ENCODE measurements at regions not wholly inside any gene's neighbourhood (a gene's known extent, or its start where the extent isn't known, plus 50 kb on each side); places are given as distances from the start of the nearest gene placed in this dataset.
"Not testable (repeated sequence)": the region's sequence is repeated elsewhere in the genome, so short reads cannot be mapped to it uniquely, and the experiment has no call there.

GRCh38 chr2:183892315-183892941 is 705.9 kb upstream of the ZNF804A start:
- Histone ChIP-seq H3K9ac (ENCODE audit: low read length) (no peak overlapping the region), H3K9me3 (ENCODE audit: control insufficient read depth, insufficient read depth, low read depth, low read length) (peaks cover 21% of the 10 kb centered on the region), H3K4me1 (ENCODE audit: control insufficient read depth, insufficient read depth, low read length) (no peaks in the 10 kb centered on the region), H3K27ac (ENCODE audit: low read depth, low read length) (no peak overlapping the region), H3K27me3 (ENCODE audit: control insufficient read depth, insufficient read depth, low read length) (no peaks in the 10 kb centered on the region), H3K36me3 (ENCODE audit: control insufficient read depth, insufficient read depth, low read length) (no peaks in the 10 kb centered on the region), H3K4me3 (ENCODE audit: low read depth, low read length) (no peak overlapping the region)

DNA sequence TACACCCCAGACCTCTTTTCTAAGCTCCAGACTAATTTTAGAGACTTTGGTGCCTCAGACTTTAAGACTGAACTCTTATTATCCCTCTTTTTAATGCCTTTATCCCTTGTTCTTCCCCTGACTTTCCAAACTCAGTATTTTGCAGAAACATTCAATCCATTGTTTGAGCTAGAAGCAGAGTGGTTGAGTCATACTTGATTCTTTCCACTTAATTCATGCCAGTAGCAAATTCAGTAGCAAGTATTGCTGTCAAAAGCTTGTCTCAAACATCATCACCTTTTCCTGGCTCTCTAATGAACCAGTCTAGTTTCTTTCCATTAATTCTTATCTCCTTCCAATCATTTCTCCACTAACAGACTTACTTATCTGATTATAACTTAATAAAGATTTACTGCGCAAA is 699.7 kb upstream of the ZNF804A start:
- no peaks in the 10 kb centered on the region for H3K36me3 ChIP-seq (ENCODE audit: control insufficient read depth, insufficient read depth, low read length)
- H3K9me3 ChIP-seq (ENCODE audit: control insufficient read depth, insufficient read depth, low read depth, low read length): peaks cover 4% of the 10 kb centered on the region; the same call in 1 of the 2 replicates
- no peaks in the 10 kb centered on the region for H3K27me3 ChIP-seq (ENCODE audit: control insufficient read depth, insufficient read depth, low read length)
- H3K4me1 ChIP-seq (ENCODE audit: control insufficient read depth, insufficient read depth, low read length): no peaks in the 10 kb centered on the region
- no peak overlapping the region for H3K4me3 ChIP-seq (ENCODE audit: low read depth, low read length)
- no peak overlapping the region for H3K9ac ChIP-seq (ENCODE audit: low read length)
- H3K27ac ChIP-seq (ENCODE audit: low read depth, low read length): no peak overlapping the region

- Histone ChIP-seq H3K4me1 (ENCODE audit: control insufficient read depth, insufficient read depth, low read length) (no peaks in the 10 kb centered on the region), H3K9ac (ENCODE audit: low read length) (no peak overlapping the region), H3K27me3 (ENCODE audit: control insufficient read depth, insufficient read depth, low read length) (no peaks in the 10 kb centered on the region), H3K36me3 (ENCODE audit: control insufficient read depth, insufficient read depth, low read length) (no peaks in the 10 kb centered on the region), H3K9me3 (ENCODE audit: control insufficient read depth, insufficient read depth, low read depth, low read length) (no peaks in the 10 kb centered on the region; the same call in 1 of the 2 replicates), H3K4me3 (ENCODE audit: low read depth, low read length) (no peak overlapping the region), H3K27ac (ENCODE audit: low read depth, low read length) (no peak overlapping the region)
Observed at GRCh38 chr2:183901931-183902330, 696.4 kb upstream of the ZNF804A start.

DNA sequence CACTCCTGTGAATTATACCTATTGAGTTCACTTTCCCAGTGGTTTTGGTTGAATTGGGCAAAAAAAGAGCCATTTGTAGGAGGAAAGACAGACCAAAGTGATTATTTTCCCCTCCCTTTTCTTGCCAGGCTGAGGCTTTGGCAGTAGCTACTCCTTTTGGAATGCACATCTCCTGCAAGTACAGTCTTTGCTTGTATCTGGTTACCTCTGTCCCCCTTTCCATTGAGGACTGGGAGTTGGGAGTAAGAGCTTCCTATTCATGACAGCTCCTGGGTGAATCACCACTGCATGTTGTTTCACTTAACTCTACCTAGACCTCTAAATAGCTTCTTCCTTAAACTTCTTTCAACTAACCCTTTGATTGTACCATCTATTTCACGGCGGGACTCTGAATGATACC is 695.3 kb upstream of the ZNF804A start:
- Histone ChIP-seq H3K36me3 (ENCODE audit: control insufficient read depth, insufficient read depth, low read length) (no peaks in the 10 kb centered on the region), H3K9ac (ENCODE audit: low read length) (no peak overlapping the region), H3K27ac (ENCODE audit: low read depth, low read length) (no peak overlapping the region), H3K4me1 (ENCODE audit: control insufficient read depth, insufficient read depth, low read length) (no peaks in the 10 kb centered on the region), H3K4me3 (ENCODE audit: low read depth, low read length) (no peak overlapping the region), H3K9me3 (ENCODE audit: control insufficient read depth, insufficient read depth, low read depth, low read length) (no peaks in the 10 kb centered on the region; the same call in 1 of the 2 replicates), H3K27me3 (ENCODE audit: control insufficient read depth, insufficient read depth, low read length) (no peaks in the 10 kb centered on the region)

DNA sequence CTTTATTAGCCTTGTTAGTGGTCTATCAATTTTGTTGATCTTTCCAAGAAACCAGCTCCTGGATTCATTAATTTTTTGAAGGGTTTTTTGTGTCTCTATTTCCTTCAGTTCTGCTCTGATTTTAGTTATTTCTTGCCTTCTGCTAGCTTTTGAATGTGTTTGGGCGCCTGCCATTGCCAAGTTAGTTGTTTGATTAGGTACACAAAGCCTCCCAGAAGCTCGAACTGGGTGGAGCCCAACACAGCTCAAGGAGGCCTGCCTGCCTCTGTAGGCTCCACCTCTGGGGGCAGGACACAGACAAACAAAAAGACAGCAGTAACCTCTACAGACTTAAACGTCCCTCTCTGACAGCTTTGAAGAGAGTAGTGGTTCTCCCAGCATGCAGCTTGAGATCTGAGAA is 682.3 kb upstream of the ZNF804A start:
- not testable (repeated sequence) for H3K4me3 ChIP-seq (ENCODE audit: low read depth, low read length); H3K36me3 ChIP-seq (ENCODE audit: control insufficient read depth, insufficient read depth, low read length); H3K4me1 ChIP-seq (ENCODE audit: control insufficient read depth, insufficient read depth, low read length); H3K9me3 ChIP-seq (ENCODE audit: control insufficient read depth, insufficient read depth, low read depth, low read length); H3K9ac ChIP-seq (ENCODE audit: low read length); H3K27me3 ChIP-seq (ENCODE audit: control insufficient read depth, insufficient read depth, low read length); H3K27ac ChIP-seq (ENCODE audit: low read depth, low read length)

DNA sequence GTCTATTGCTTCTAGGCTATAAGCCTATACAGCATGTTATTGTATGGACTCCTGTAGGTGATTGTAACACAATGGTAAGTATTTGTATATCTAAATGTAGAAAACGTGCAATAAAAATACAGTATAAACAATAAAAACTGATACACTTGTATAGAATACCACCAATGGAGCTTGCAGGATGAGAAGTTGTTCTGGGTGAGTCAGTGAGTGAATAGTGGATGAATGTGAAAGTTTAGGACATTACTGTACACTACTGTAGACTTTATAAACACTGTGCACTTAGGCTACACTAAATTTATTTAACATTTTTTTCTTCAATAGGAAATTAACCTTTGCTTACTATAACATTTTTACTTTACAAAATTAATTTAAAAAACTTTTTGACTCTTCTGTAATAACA is 679.2 kb upstream of the ZNF804A start:
- no peaks in the 10 kb centered on the region for H3K27me3 ChIP-seq (ENCODE audit: control insufficient read depth, insufficient read depth, low read length)
- H3K9ac ChIP-seq (ENCODE audit: low read length): no peak overlapping the region
- no peak overlapping the region for H3K4me3 ChIP-seq (ENCODE audit: low read depth, low read length)
- no peaks in the 10 kb centered on the region for H3K4me1 ChIP-seq (ENCODE audit: control insufficient read depth, insufficient read depth, low read length)
- H3K9me3 ChIP-seq (ENCODE audit: control insufficient read depth, insufficient read depth, low read depth, low read length): 0 out of 2 replicates have a peak, but pooled peaks cover 2% of the 10 kb centered on the region
- no peaks in the 10 kb centered on the region for H3K36me3 ChIP-seq (ENCODE audit: control insufficient read depth, insufficient read depth, low read length)
- H3K27ac ChIP-seq (ENCODE audit: low read depth, low read length): no peak overlapping the region

- H3K27me3 ChIP-seq (ENCODE audit: control insufficient read depth, insufficient read depth, low read length): no peaks in the 10 kb centered on the region
- H3K9me3 ChIP-seq (ENCODE audit: control insufficient read depth, insufficient read depth, low read depth, low read length): peaks cover 7% of the 10 kb centered on the region; the same call in 1 of the 2 replicates
- no peak overlapping the region for H3K4me3 ChIP-seq (ENCODE audit: low read depth, low read length)
- H3K4me1 ChIP-seq (ENCODE audit: control insufficient read depth, insufficient read depth, low read length): no peaks in the 10 kb centered on the region
- no peak overlapping the region for H3K27ac ChIP-seq (ENCODE audit: low read depth, low read length)
- H3K9ac ChIP-seq (ENCODE audit: low read length): no peak overlapping the region
- H3K36me3 ChIP-seq (ENCODE audit: control insufficient read depth, insufficient read depth, low read length): no peaks in the 10 kb centered on the region
Observed at GRCh38 chr2:183919926-183920325, 678.4 kb upstream of the ZNF804A start.

GRCh38 chr2:183925281-183925680 is 673.0 kb upstream of the ZNF804A start:
- H3K4me3 ChIP-seq (ENCODE audit: low read depth, low read length): no peak overlapping the region
- no peaks in the 10 kb centered on the region for H3K27me3 ChIP-seq (ENCODE audit: control insufficient read depth, insufficient read depth, low read length)
- H3K9ac ChIP-seq (ENCODE audit: low read length): no peak overlapping the region
- peaks cover 18% of the 10 kb centered on the region for H3K9me3 ChIP-seq (ENCODE audit: control insufficient read depth, insufficient read depth, low read depth, low read length)
- no peaks in the 10 kb centered on the region for H3K36me3 ChIP-seq (ENCODE audit: control insufficient read depth, insufficient read depth, low read length)
- no peak overlapping the region for H3K27ac ChIP-seq (ENCODE audit: low read depth, low read length)
- no peaks in the 10 kb centered on the region for H3K4me1 ChIP-seq (ENCODE audit: control insufficient read depth, insufficient read depth, low read length)

DNA sequence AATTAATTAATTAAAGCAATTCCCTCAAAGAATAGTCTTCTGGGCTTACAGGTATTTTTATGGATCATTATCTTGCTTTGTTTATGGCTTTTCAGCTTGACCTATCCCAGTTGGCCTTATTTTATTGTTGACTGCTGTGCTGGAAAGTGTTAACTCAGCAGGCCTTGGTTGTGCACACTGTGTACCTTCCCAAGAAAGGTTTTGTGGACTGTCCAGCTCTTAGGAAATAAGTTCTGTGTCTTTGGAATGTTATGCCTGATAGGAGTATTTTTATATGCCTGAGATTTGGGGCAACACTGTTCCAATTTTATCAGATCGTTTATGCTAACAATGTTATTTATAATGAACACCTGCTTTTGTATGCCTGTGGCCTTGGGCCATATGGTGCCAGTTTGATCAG is 671.9 kb upstream of the ZNF804A start:
- Histone ChIP-seq H3K4me1 (ENCODE audit: control insufficient read depth, insufficient read depth, low read length) (no peaks in the 10 kb centered on the region), H3K9ac (ENCODE audit: low read length) (no peak overlapping the region), H3K27ac (ENCODE audit: low read depth, low read length) (no peak overlapping the region), H3K36me3 (ENCODE audit: control insufficient read depth, insufficient read depth, low read length) (no peaks in the 10 kb centered on the region), H3K27me3 (ENCODE audit: control insufficient read depth, insufficient read depth, low read length) (no peaks in the 10 kb centered on the region), H3K9me3 (ENCODE audit: control insufficient read depth, insufficient read depth, low read depth, low read length) (peaks cover 18% of the 10 kb centered on the region), H3K4me3 (ENCODE audit: low read depth, low read length) (no peak overlapping the region)

- H3K27ac ChIP-seq (ENCODE audit: low read depth, low read length): no peak overlapping the region
- peaks cover 18% of the 10 kb centered on the region for H3K9me3 ChIP-seq (ENCODE audit: control insufficient read depth, insufficient read depth, low read depth, low read length)
- no peaks in the 10 kb centered on the region for H3K36me3 ChIP-seq (ENCODE audit: control insufficient read depth, insufficient read depth, low read length)
- H3K9ac ChIP-seq (ENCODE audit: low read length): no peak overlapping the region
- no peaks in the 10 kb centered on the region for H3K27me3 ChIP-seq (ENCODE audit: control insufficient read depth, insufficient read depth, low read length)
- no peaks in the 10 kb centered on the region for H3K4me1 ChIP-seq (ENCODE audit: control insufficient read depth, insufficient read depth, low read length)
- no peak overlapping the region for H3K4me3 ChIP-seq (ENCODE audit: low read depth, low read length)
Observed at GRCh38 chr2:183927406-183928325, 670.7 kb upstream of the ZNF804A start.

- no peak overlapping the region for H3K27ac ChIP-seq (ENCODE audit: low read depth, low read length)
- H3K4me1 ChIP-seq (ENCODE audit: control insufficient read depth, insufficient read depth, low read length): no peaks in the 10 kb centered on the region
- no peak overlapping the region for H3K4me3 ChIP-seq (ENCODE audit: low read depth, low read length)
- H3K9me3 ChIP-seq (ENCODE audit: control insufficient read depth, insufficient read depth, low read depth, low read length): no peaks in the 10 kb centered on the region
- H3K9ac ChIP-seq (ENCODE audit: low read length): no peak overlapping the region
- H3K36me3 ChIP-seq (ENCODE audit: control insufficient read depth, insufficient read depth, low read length): no peaks in the 10 kb centered on the region
- H3K27me3 ChIP-seq (ENCODE audit: control insufficient read depth, insufficient read depth, low read length): no peaks in the 10 kb centered on the region
Observed at GRCh38 chr2:183935005-183935404, 663.3 kb upstream of the ZNF804A start.
